ENCODE measurements at regions not wholly inside any gene's neighbourhood (a gene's known extent, or its start where the extent isn't known, plus 50 kb on each side); places are given as distances from the start of the nearest gene placed in this dataset.
"Not testable (repeated sequence)": the region's sequence is repeated elsewhere in the genome, so short reads cannot be mapped to it uniquely, and the experiment has no call there.

GRCh38 chr7:51606601-51607154 is 290.1 kb upstream of the COBL start:
- peaks cover 5% of the 10 kb centered on the region for H3K9me3 Mint-ChIP-seq
- H3K4me1 ChIP-seq (ENCODE audit: insufficient read depth, low read length) = no peaks in the 10 kb centered on the region

GRCh38 chr7:51602376-51602775 is 285.8 kb upstream of the COBL start:
- no peaks in the 10 kb centered on the region for H3K36me3 ChIP-seq (ENCODE audit: insufficient read depth, low read length)
- H3K4me1 ChIP-seq (ENCODE audit: insufficient read depth, low read length) = no peaks in the 10 kb centered on the region
- no peak overlapping the region for H3K27ac Mint-ChIP-seq
- no peaks in the 10 kb centered on the region for H3K27me3 Mint-ChIP-seq
- peaks cover 10% of the 10 kb centered on the region for H3K9me3 Mint-ChIP-seq
- H3K36me3 Mint-ChIP-seq (ENCODE audit: low read depth) = no peaks in the 10 kb centered on the region
- no peaks in the 10 kb centered on the region for H3K27me3 ChIP-seq (ENCODE audit: control insufficient read depth in 1 of 2, insufficient read depth in 2 of 2, low read length in 2 of 2)
- no peak overlapping the region for H3K4me3 ChIP-seq (ENCODE audit: low read length)
- H3K4me1 Mint-ChIP-seq (ENCODE audit: low read depth) = no peaks in the 10 kb centered on the region
- intact Hi-C loops (cut with DNase I, micrococcal nuclease) = no loop called here
- no peak overlapping the region for H3K4me3 Mint-ChIP-seq
- TF ChIP-seq CTCF (IDR thresholded peaks at IDR 0.05) = no peak
- no peak for DNase-seq
- ATAC-seq (ENCODE audit: poor library complexity) = no peak
- CTCF ChIA-PET = no interaction called here
- no peak overlapping the region for H3K27ac ChIP-seq (ENCODE audit: low read depth in 1 of 2, low read length in 2 of 2)
- peaks cover 0 to 16% of the 10 kb centered on the region in 2 experiments for H3K9me3 ChIP-seq (ENCODE audit: control insufficient read depth in 1 of 2, insufficient read depth in 1 of 2, low read length in 2 of 2)
- POLR2A ChIA-PET = no interaction called here

More at GRCh38 chr7:51606601-51607154, 290.1 kb upstream of the COBL start:
- Mint-ChIP-seq H3K4me1 (ENCODE audit: low read depth) (no peaks in the 10 kb centered on the region), H3K27me3 (no peaks in the 10 kb centered on the region), H3K36me3 (ENCODE audit: low read depth) (no peaks in the 10 kb centered on the region), H3K4me3 (no peak overlapping the region), H3K27ac (no peak overlapping the region)
- no peak overlapping the region for H3K27ac ChIP-seq (ENCODE audit: low read depth in 1 of 2, low read length in 2 of 2)
- CTCF ChIA-PET = no interaction called here
- no peaks in the 10 kb centered on the region for H3K27me3 ChIP-seq (ENCODE audit: control insufficient read depth in 1 of 2, insufficient read depth in 2 of 2, low read length in 2 of 2)
- POLR2A ChIA-PET = no interaction called here
- no peak overlapping the region for H3K4me3 ChIP-seq (ENCODE audit: low read length)
- no peak for ATAC-seq (ENCODE audit: poor library complexity)
- no peaks in the 10 kb centered on the region for H3K36me3 ChIP-seq (ENCODE audit: insufficient read depth, low read length)
- no peak for TF ChIP-seq CTCF (IDR thresholded peaks at IDR 0.05)
- no peak for DNase-seq
- peaks cover 0 to 7% of the 10 kb centered on the region in 2 experiments for H3K9me3 ChIP-seq (ENCODE audit: control insufficient read depth in 1 of 2, insufficient read depth in 1 of 2, low read length in 2 of 2)
- intact Hi-C loops (cut with DNase I, micrococcal nuclease) = no loop called here

DNA sequence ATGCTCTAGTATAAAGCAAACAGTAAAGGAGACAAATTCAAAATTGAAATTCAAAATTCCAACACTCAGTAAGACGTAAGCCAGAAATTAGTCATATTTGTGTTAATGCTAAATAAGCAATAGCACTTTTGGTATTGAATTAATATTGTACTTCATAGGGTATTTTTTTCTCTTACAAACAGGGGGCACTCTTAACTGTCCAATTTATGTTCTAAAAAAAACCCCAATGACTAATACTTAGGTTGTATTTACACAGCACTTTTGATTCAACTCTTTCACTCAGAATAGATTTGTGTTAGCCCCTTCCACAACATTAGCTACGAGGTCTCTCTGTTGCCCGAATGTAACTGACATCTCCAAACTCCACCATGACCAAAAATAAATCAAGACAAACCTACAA is 284.9 kb upstream of the COBL start:
- H3K27me3 Mint-ChIP-seq = no peaks in the 10 kb centered on the region
- intact Hi-C loops (cut with DNase I, micrococcal nuclease) = no loop called here
- DNase-seq = no peak
- Histone ChIP-seq H3K27me3 (ENCODE audit: control insufficient read depth in 1 of 2, insufficient read depth in 2 of 2, low read length in 2 of 2) (no peaks in the 10 kb centered on the region), H3K4me3 (ENCODE audit: low read length) (no peak overlapping the region), H3K27ac (ENCODE audit: low read depth in 1 of 2, low read length in 2 of 2) (no peak overlapping the region), H3K36me3 (ENCODE audit: insufficient read depth, low read length) (no peaks in the 10 kb centered on the region), H3K4me1 (ENCODE audit: insufficient read depth, low read length) (no peaks in the 10 kb centered on the region), H3K9me3 (ENCODE audit: control insufficient read depth in 1 of 2, insufficient read depth in 1 of 2, low read length in 2 of 2) (peaks cover 0 to 14% of the 10 kb centered on the region in 2 experiments)
- no peaks in the 10 kb centered on the region for H3K4me1 Mint-ChIP-seq (ENCODE audit: low read depth)
- CTCF ChIA-PET = no interaction called here
- POLR2A ChIA-PET = no interaction called here
- peaks cover 10% of the 10 kb centered on the region for H3K9me3 Mint-ChIP-seq
- TF ChIP-seq CTCF (IDR thresholded peaks at IDR 0.05) = no peak
- H3K36me3 Mint-ChIP-seq (ENCODE audit: low read depth) = no peaks in the 10 kb centered on the region
- no peak overlapping the region for H3K4me3 Mint-ChIP-seq
- no peak overlapping the region for H3K27ac Mint-ChIP-seq
- no peak for ATAC-seq (ENCODE audit: poor library complexity)

DNA sequence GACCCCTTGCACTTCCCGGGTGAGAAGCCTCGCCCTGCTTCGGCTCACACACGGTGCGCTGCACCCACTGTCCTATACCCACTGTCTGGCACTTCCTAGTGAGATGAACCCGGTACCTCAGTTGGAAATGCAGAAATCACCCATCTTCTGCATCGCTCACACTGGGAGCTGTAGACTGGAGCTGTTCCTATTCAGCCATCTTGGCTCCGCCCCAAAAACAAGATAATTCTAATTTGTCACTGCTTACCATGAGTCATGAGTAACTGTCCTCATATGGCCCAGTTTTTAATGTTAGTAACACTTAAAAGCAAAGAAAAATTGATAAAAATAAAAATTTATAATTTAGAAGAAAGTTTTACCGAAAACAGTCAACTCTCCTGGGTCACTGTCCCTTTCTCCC is 283.3 kb upstream of the COBL start:
- H3K4me1 ChIP-seq (ENCODE audit: insufficient read depth, low read length); ATAC-seq (ENCODE audit: poor library complexity); H3K9me3 Mint-ChIP-seq; POLR2A ChIA-PET; H3K36me3 ChIP-seq (ENCODE audit: insufficient read depth, low read length); H3K4me3 ChIP-seq (ENCODE audit: low read length); H3K4me1 Mint-ChIP-seq (ENCODE audit: low read depth); H3K27me3 Mint-ChIP-seq; intact Hi-C loops (cut with DNase I, micrococcal nuclease); H3K36me3 Mint-ChIP-seq (ENCODE audit: low read depth); CTCF ChIA-PET; DNase-seq; H3K27me3 ChIP-seq (ENCODE audit: control insufficient read depth in 1 of 2, insufficient read depth in 2 of 2, low read length in 2 of 2); H3K27ac Mint-ChIP-seq; H3K27ac ChIP-seq (ENCODE audit: low read depth in 1 of 2, low read length in 2 of 2); H3K4me3 Mint-ChIP-seq: not testable (repeated sequence)
- peaks cover 0 to 12% of the 10 kb centered on the region in 2 experiments for H3K9me3 ChIP-seq (ENCODE audit: control insufficient read depth in 1 of 2, insufficient read depth in 1 of 2, low read length in 2 of 2)

Measured in CD4-positive, alpha-beta T cell (primary cell).